Stimulated activated naive B cell treated with anti-CD40 and anti-IgM and Interleukin-4, amounts not matched to agents 10 μg/mL and 1 μg/mL and 100 μg/mL, for 72 hours (primary cell): ENCODE measurements at regions not wholly inside any gene's neighbourhood (a gene's known extent, or its start where the extent isn't known, plus 50 kb on each side); places are given as distances from the start of the nearest gene placed in this dataset.

Experiments used
- ATAC-seq, 2 donors: fragments of 150-1000 bp; cut with Tn5 transposase; replicated peaks; 2 replicates each; pipeline ENCODE4 v1.10.0; 2021; ENCODE audit warnings: moderate library complexity in 1 of 2
- DNase-seq: peaks from one replicate; pipeline ENCODE4 v3.0.0; 2021
- H3K27ac Mint-ChIP-seq: one replicate; pipeline ENCODE4 v1.8.0; 2022; ENCODE audit warnings: mild to moderate bottlenecking, mixed read lengths
- H3K27me3 Mint-ChIP-seq, 2 donors: one replicate each; pipeline ENCODE4 v1.8.0; 2022; ENCODE audit warnings: mixed read lengths in 2 of 2
- H3K36me3 Mint-ChIP-seq, 2 donors: one replicate each; pipeline ENCODE4 v1.8.0; 2022; ENCODE audit warnings: mixed read lengths in 2 of 2, mild to moderate bottlenecking in 1 of 2
- H3K4me1 Mint-ChIP-seq, 2 donors: one replicate each; pipeline ENCODE4 v1.8.0; 2022; ENCODE audit warnings: mixed read lengths in 2 of 2, mild to moderate bottlenecking in 1 of 2
- H3K4me3 Mint-ChIP-seq, 2 donors: one replicate each; pipeline ENCODE4 v1.8.0; 2022; ENCODE audit warnings: mild to moderate bottlenecking in 2 of 2, mixed read lengths in 2 of 2, moderate library complexity in 1 of 2
- H3K9me3 Mint-ChIP-seq, 2 donors: one replicate each; pipeline ENCODE4 v1.8.0; 2022; ENCODE audit warnings: mixed read lengths in 2 of 2, mild to moderate bottlenecking in 1 of 2

- no peak for ATAC-seq
- no peak for DNase-seq
- Mint-ChIP-seq H3K4me1 (no peaks in the 10 kb centered on the region), H3K9me3 (no peaks in the 10 kb centered on the region), H3K27ac (no peak overlapping the region), H3K4me3 (no peak overlapping the region), H3K36me3 (no peaks in the 10 kb centered on the region), H3K27me3 (no peaks in the 10 kb centered on the region)
Measured at GRCh38 chr18:44149706-44150105, 531.0 kb upstream of the SETBP1 start.

GRCh38 chr18:44153981-44154380 lies 526.7 kb upstream of the SETBP1 start:
- Mint-ChIP-seq H3K36me3 (no peaks in the 10 kb centered on the region), H3K27ac (no peak overlapping the region), H3K4me1 (no peaks in the 10 kb centered on the region), H3K4me3 (no peak overlapping the region), H3K9me3 (no peaks in the 10 kb centered on the region), H3K27me3 (no peaks in the 10 kb centered on the region)
- ATAC-seq, result no peak
- no peak for DNase-seq

- H3K4me1 Mint-ChIP-seq, result no peaks in the 10 kb centered on the region
- peaks cover 0 to 2% of the 10 kb centered on the region in 2 donors for H3K27me3 Mint-ChIP-seq
- H3K4me3 Mint-ChIP-seq, result no peak overlapping the region
- no peaks in the 10 kb centered on the region for H3K9me3 Mint-ChIP-seq
- H3K36me3 Mint-ChIP-seq, result no peaks in the 10 kb centered on the region
- DNase-seq, result no peak
- H3K27ac Mint-ChIP-seq, result no peak overlapping the region
- no peak for ATAC-seq
Measured at GRCh38 chr18:44156126-44156525, 524.6 kb upstream of the SETBP1 start.

GRCh38 chr18:44156776-44157335 lies 523.8 kb upstream of the SETBP1 start:
- no peak for DNase-seq
- no peak for ATAC-seq
- H3K27me3 Mint-ChIP-seq, result peaks cover 2 to 8% of the 10 kb centered on the region in 2 donors
- H3K4me1 Mint-ChIP-seq, result no peaks in the 10 kb centered on the region
- peaks cover 3 to 4% of the 10 kb centered on the region in 2 donors for H3K9me3 Mint-ChIP-seq
- H3K27ac Mint-ChIP-seq, result no peak overlapping the region
- no peaks in the 10 kb centered on the region for H3K36me3 Mint-ChIP-seq
- H3K4me3 Mint-ChIP-seq, result no peak overlapping the region

GRCh38 chr18:44170208-44170880 lies 510.3 kb upstream of the SETBP1 start:
- DNase-seq, result no peak
- H3K27me3 Mint-ChIP-seq, result peaks cover 2 to 9% of the 10 kb centered on the region in 2 donors
- H3K36me3 Mint-ChIP-seq, result no peaks in the 10 kb centered on the region
- H3K27ac Mint-ChIP-seq, result no peak overlapping the region
- no peak for ATAC-seq
- no peak overlapping the region for H3K4me3 Mint-ChIP-seq
- no peaks in the 10 kb centered on the region for H3K4me1 Mint-ChIP-seq
- no peaks in the 10 kb centered on the region for H3K9me3 Mint-ChIP-seq

GRCh38 chr18:44171301-44171700 lies 509.4 kb upstream of the SETBP1 start:
- no peaks in the 10 kb centered on the region for H3K9me3 Mint-ChIP-seq
- no peak for ATAC-seq
- H3K4me1 Mint-ChIP-seq, result no peaks in the 10 kb centered on the region
- no peak overlapping the region for H3K4me3 Mint-ChIP-seq
- DNase-seq, result no peak
- H3K36me3 Mint-ChIP-seq, result no peaks in the 10 kb centered on the region
- no peak overlapping the region for H3K27ac Mint-ChIP-seq
- peaks cover 5 to 13% of the 10 kb centered on the region in 2 donors for H3K27me3 Mint-ChIP-seq

GRCh38 chr18:44175891-44176290 lies 504.8 kb upstream of the SETBP1 start:
- H3K4me3 Mint-ChIP-seq, result no peak overlapping the region
- ATAC-seq, result no peak

GRCh38 chr18:44178476-44178875 lies 502.2 kb upstream of the SETBP1 start:
- no peak overlapping the region for H3K27ac Mint-ChIP-seq
- H3K9me3 Mint-ChIP-seq, result no peaks in the 10 kb centered on the region
- no peaks in the 10 kb centered on the region for H3K36me3 Mint-ChIP-seq
- ATAC-seq, result no peak
- H3K27me3 Mint-ChIP-seq, result peaks cover 5 to 13% of the 10 kb centered on the region in 2 donors
- no peak overlapping the region for H3K4me3 Mint-ChIP-seq
- no peaks in the 10 kb centered on the region for H3K4me1 Mint-ChIP-seq
- DNase-seq, result no peak

More at GRCh38 chr18:44175891-44176290, 504.8 kb upstream of the SETBP1 start:
- Mint-ChIP-seq H3K4me1 (no peaks in the 10 kb centered on the region), H3K27ac (no peak overlapping the region), H3K36me3 (no peaks in the 10 kb centered on the region), H3K27me3 (peaks cover 5 to 13% of the 10 kb centered on the region in 2 donors), H3K9me3 (no peaks in the 10 kb centered on the region)
- DNase-seq, result no peak

- Mint-ChIP-seq H3K27ac (no peak overlapping the region), H3K4me1 (no peaks in the 10 kb centered on the region), H3K9me3 (no peaks in the 10 kb centered on the region), H3K27me3 (peaks cover 5 to 8% of the 10 kb centered on the region in 2 donors), H3K36me3 (no peaks in the 10 kb centered on the region), H3K4me3 (no peak overlapping the region)
- ATAC-seq (no peak), DNase-seq (no peak)
Measured at GRCh38 chr18:44179693-44180092, 501.0 kb upstream of the SETBP1 start.

GRCh38 chr18:44180683-44181082 lies 500.0 kb upstream of the SETBP1 start:
- no peaks in the 10 kb centered on the region for H3K9me3 Mint-ChIP-seq
- H3K4me3 Mint-ChIP-seq, result no peak overlapping the region
- DNase-seq (no peak), ATAC-seq (no peak)
- H3K27ac Mint-ChIP-seq, result no peak overlapping the region
- H3K36me3 Mint-ChIP-seq, result no peaks in the 10 kb centered on the region
- H3K4me1 Mint-ChIP-seq, result no peaks in the 10 kb centered on the region
- H3K27me3 Mint-ChIP-seq, result peaks cover 0 to 4% of the 10 kb centered on the region in 2 donors

GRCh38 chr18:44181951-44182747 lies 498.5 kb upstream of the SETBP1 start:
- ATAC-seq (no peak), DNase-seq (no peak)
- no peak overlapping the region for H3K27ac Mint-ChIP-seq
- H3K27me3 Mint-ChIP-seq, result peaks cover 0 to 3% of the 10 kb centered on the region in 2 donors
- H3K9me3 Mint-ChIP-seq, result no peaks in the 10 kb centered on the region
- H3K36me3 Mint-ChIP-seq, result no peaks in the 10 kb centered on the region
- H3K4me1 Mint-ChIP-seq, result no peaks in the 10 kb centered on the region
- no peak overlapping the region for H3K4me3 Mint-ChIP-seq

GRCh38 chr18:44186001-44186400 lies 494.7 kb upstream of the SETBP1 start:
- no peak for ATAC-seq
- Mint-ChIP-seq H3K9me3 (no peaks in the 10 kb centered on the region), H3K36me3 (no peaks in the 10 kb centered on the region), H3K27ac (no peak overlapping the region), H3K27me3 (peaks cover 0 to 3% of the 10 kb centered on the region in 2 donors), H3K4me3 (no peak overlapping the region), H3K4me1 (no peaks in the 10 kb centered on the region)
- no peak for DNase-seq

GRCh38 chr18:44187090-44187489 lies 493.6 kb upstream of the SETBP1 start:
- Mint-ChIP-seq H3K4me3 (no peak overlapping the region), H3K27me3 (peaks cover 0 to 3% of the 10 kb centered on the region in 2 donors), H3K9me3 (no peaks in the 10 kb centered on the region), H3K4me1 (no peaks in the 10 kb centered on the region), H3K36me3 (no peaks in the 10 kb centered on the region), H3K27ac (no peak overlapping the region)
- DNase-seq (no peak), ATAC-seq (no peak)

- ATAC-seq (no peak), DNase-seq (no peak)
- Mint-ChIP-seq H3K27me3 (peaks cover 28 to 35% of the 10 kb centered on the region in 2 donors), H3K9me3 (no peaks in the 10 kb centered on the region), H3K4me3 (no peak overlapping the region), H3K4me1 (no peaks in the 10 kb centered on the region), H3K36me3 (no peaks in the 10 kb centered on the region), H3K27ac (no peak overlapping the region)
Measured at GRCh38 chr18:44195394-44196140, 485.1 kb upstream of the SETBP1 start.
